HG02870 (cell line): ENCODE measurements at regions not wholly inside any gene's neighbourhood (a gene's known extent, or its start where the extent isn't known, plus 50 kb on each side); places are given as distances from the start of the nearest gene placed in this dataset.
"Not testable (repeated sequence)": the region's sequence is repeated elsewhere in the genome, so short reads cannot be mapped to it uniquely, and the experiment has no call there.

Experiments
- ATAC-seq: cut with Tn5 transposase; IDR thresholded peaks from one replicate; pipeline ENCODE4 v1.9.1; 2021; ENCODE audit warnings: mild to moderate bottlenecking, moderate library complexity; ENCODE audit not compliant: unreplicated experiment

DNA sequence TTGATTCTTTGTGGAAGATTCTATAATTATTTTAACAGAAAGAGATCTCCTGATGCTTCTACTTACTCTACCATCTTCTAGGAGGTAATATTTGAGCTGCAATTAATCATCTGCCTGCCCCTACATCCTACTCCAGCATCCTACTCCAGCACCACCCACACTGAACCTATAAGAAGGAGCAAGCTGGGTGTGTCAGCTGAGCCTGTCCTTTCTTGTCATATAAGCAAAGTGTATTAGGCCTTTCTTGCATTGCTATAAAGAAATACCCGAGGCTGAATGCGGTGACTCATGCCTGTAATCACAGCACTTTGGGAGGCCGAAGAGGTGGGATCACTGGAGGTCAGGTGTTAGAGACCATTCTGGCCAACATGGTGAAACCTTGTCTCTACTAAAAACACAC, 84.2 kb upstream of the ARG1 start:
- ATAC-seq: no peak

DNA sequence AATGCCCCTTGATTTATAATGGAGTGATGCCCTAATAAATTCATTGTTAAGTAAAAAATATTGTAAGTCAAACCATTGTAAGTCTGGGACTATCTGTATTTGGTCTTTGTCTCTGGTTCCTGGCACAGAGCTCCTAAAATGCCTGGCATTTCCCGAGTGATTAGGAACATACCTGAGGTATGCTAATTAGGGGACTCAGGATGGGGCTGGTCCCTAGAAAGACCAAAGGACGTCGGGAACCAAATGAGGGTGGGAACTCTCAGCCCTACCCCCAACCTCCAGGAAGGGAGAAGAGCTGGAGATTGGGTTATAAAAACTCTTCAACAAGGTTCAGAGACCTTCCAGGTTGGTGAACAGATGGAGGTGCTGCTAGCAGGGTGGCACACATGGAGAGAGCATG, 82.6 kb upstream of the ARG1 start:
- ATAC-seq: no peak

DNA sequence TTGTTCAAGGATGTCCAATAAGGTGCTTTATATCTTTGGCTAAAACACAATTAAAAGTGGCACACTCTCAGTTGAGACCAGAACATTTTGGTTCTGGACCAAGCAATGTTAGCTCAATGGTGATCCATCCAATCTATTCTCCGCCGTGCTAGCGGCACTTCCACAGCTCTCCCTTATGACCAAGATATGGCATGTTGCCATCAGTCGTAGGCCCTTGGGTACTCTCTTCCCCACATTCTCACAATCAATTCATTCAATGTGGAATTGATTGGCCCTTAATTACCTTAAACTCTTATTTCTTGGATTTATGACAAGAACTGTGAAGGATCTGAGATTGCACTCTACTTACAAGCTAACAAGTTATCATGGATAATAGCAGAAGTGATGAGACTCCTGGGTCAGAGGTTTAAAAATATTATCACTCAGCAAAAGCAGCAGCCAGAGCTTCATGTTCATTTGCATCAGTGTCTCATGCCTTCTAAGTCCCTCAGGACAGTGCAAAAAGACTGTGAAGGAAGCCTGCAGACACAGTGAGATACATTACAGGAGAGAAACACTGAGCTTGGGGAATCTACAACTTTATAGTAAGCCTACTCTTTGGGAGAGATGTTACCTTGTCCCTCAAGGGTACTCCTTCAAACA, 80.0 kb upstream of the ARG1 start:
- ATAC-seq: no peak

GRCh38 chr6:131504387-131504786, 68.6 kb upstream of the ARG1 start:
- ATAC-seq: not testable (repeated sequence)

GRCh38 chr6:131510094-131510493, 62.9 kb upstream of the ARG1 start:
- peak; percentile 99 for ATAC-seq

DNA sequence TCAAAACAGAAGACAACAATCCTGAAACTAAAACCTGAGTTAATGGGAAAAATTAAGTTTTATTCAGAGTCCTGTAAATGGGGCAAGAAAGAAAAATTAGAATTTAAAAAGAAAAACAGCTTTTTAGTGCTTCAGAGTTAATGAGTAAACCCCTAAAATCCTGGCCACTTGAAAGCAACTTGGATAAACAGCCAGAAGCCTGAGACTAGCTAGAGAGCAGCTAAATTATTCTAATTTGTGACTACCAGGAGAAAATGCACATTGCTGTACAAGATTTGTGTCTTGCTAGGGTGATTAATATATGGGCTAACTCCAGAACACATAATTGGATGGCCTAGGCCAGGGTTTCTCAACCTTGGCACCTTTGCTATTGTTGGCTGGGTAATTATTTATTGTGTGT, 62.4 kb upstream of the ARG1 start:
- ATAC-seq: no peak

DNA sequence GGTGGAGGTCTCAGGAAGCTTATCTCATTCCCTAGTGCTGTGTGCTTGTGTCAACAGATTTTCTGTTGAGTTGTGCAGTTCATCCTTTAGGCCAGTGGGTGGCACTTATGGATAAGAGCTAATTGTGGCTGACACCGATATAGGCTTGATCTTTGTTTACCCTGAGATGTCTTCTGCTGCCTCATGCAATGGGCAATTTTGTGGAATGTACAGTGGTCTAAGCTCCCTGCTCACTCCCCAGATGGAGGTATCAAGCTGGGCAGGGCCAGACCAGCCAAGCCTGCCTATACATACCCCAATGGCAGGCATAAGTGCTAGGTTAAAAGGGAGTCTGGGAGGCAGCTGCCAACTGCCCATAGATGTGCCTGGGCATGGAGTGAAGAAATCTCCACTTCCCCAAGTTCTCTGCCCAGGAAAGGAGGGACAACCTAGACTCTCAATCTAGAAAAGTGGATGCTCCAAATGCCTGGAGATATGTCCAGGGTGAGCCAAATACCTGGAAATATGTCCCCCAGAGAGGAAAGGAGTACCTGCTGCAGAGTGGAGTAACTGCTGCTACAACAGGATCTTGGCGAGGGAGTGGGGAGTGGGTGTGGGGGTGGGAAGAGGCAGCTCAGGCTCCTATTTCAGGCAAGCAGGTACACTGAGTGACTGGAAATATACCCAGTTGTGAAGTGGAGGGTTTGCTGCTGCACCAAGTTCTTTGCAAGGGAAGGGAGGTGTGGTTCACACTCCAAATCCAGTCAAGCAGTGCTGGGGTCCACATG, 53.2 kb upstream of the ARG1 start:
- peak; percentile 99 for ATAC-seq
